H9 (cell line): ENCODE measurements at regions not wholly inside any gene's neighbourhood (a gene's known extent, or its start where the extent isn't known, plus 50 kb on each side); places are given as distances from the start of the nearest gene placed in this dataset.

ENCODE experiments used
- DNase-seq: peaks from one replicate; pipeline ENCODE4 v3.0.0-alpha.2; 2017
- H2AFZ ChIP-seq: one replicate; pipeline ENCODE4 v1.6.1; 2013; ENCODE audit warnings: mild to moderate bottlenecking, low read length, control low read depth, moderate library complexity
- H2AK5ac ChIP-seq: 2 replicates; pipeline ENCODE4 v1.6.1; 2013; ENCODE audit warnings: low read length, control low read depth, mixed read lengths; ENCODE audit not compliant: insufficient read length
- H2BK120ac ChIP-seq: one replicate; pipeline ENCODE4 v1.6.1; 2013; ENCODE audit warnings: low read depth, mild to moderate bottlenecking, low read length, control low read depth, inconsistent platforms; ENCODE audit not compliant: poor library complexity, severe bottlenecking
- H2BK12ac ChIP-seq: 2 replicates; pipeline ENCODE4 v1.6.1; 2013; ENCODE audit warnings: low read length, control low read depth, mixed read lengths, low read depth; ENCODE audit not compliant: insufficient read length
- H2BK15ac ChIP-seq: 2 replicates; pipeline ENCODE4 v1.6.1; 2013; ENCODE audit warnings: low read depth, low read length, control low read depth
- H2BK20ac ChIP-seq: one replicate; pipeline ENCODE4 v1.6.1; 2013; ENCODE audit warnings: low read depth, mild to moderate bottlenecking, low read length, control low read depth, inconsistent platforms; ENCODE audit not compliant: poor library complexity, severe bottlenecking
- H2BK5ac ChIP-seq: 2 replicates; pipeline ENCODE4 v1.6.1; 2013; ENCODE audit warnings: low read length, control low read depth, mixed read lengths; ENCODE audit not compliant: insufficient read length
- H3K14ac ChIP-seq: 2 replicates; pipeline ENCODE4 v1.6.1; 2013; ENCODE audit warnings: low read length, control low read depth; ENCODE audit not compliant: insufficient read depth
- H3K18ac ChIP-seq: 2 replicates; pipeline ENCODE4 v1.6.1; 2013; ENCODE audit warnings: low read depth, mild to moderate bottlenecking, mixed read lengths, low read length, control low read depth; ENCODE audit not compliant: insufficient read length
- H3K23ac ChIP-seq: 2 replicates; pipeline ENCODE4 v1.6.1; 2013; ENCODE audit warnings: low read length, control low read depth, mixed read lengths, low read depth; ENCODE audit not compliant: insufficient read length
- H3K23me2 ChIP-seq: 2 replicates; pipeline ENCODE4 v1.6.1; 2013; ENCODE audit warnings: low read depth, mild to moderate bottlenecking, mixed read lengths, low read length, control low read depth; ENCODE audit not compliant: insufficient read length, poor library complexity, severe bottlenecking
- H3K27ac ChIP-seq: 2 replicates; pipeline ENCODE4 v1.5.1; 2013; ENCODE audit warnings: low read length, control low read depth, mixed read lengths, low read depth; ENCODE audit not compliant: insufficient read length
- H3K27me3 ChIP-seq: 2 replicates; pipeline ENCODE4 v1.6.1; 2013; ENCODE audit warnings: low read length, control low read depth, inconsistent platforms; ENCODE audit not compliant: insufficient read depth
- H3K4ac ChIP-seq: 2 replicates; pipeline ENCODE4 v1.6.1; 2013; ENCODE audit warnings: low read depth, mild to moderate bottlenecking, control low read depth, inconsistent platforms, low read length, moderate library complexity
- H3K4me1 ChIP-seq: 2 replicates; pipeline ENCODE4 v1.6.1; 2013; ENCODE audit warnings: low read length, control low read depth, inconsistent platforms; ENCODE audit not compliant: insufficient read depth
- H3K4me2 ChIP-seq: 2 replicates; pipeline ENCODE4 v1.6.1; 2013; ENCODE audit warnings: low read length, control low read depth, mixed read lengths; ENCODE audit not compliant: insufficient read length, insufficient read depth
- H3K56ac ChIP-seq: 2 replicates; pipeline ENCODE4 v1.6.1; 2013; ENCODE audit warnings: low read depth, mild to moderate bottlenecking, mixed read lengths, low read length, control low read depth; ENCODE audit not compliant: insufficient read length
- H3K79me1 ChIP-seq: 2 replicates; pipeline ENCODE4 v1.6.1; 2013; ENCODE audit warnings: low read depth, mild to moderate bottlenecking, moderate library complexity, low read length, control low read depth, inconsistent platforms; ENCODE audit not compliant: insufficient read depth, poor library complexity, severe bottlenecking
- H3K79me2 ChIP-seq: 2 replicates; pipeline ENCODE4 v1.6.1; 2013; ENCODE audit warnings: low read length, control low read depth, inconsistent platforms; ENCODE audit not compliant: insufficient read depth
- H3K9ac ChIP-seq: 2 replicates; pipeline ENCODE4 v1.6.1; 2013; ENCODE audit warnings: low read length, control low read depth, mixed read lengths; ENCODE audit not compliant: insufficient read length; ENCODE audit errors: extremely low read depth
- H3K9me3 ChIP-seq: one replicate; pipeline ENCODE4 v1.6.1; 2013; ENCODE audit warnings: low read depth, low read length, inconsistent platforms; ENCODE audit not compliant: control insufficient read depth
- H3T11ph ChIP-seq: one replicate; pipeline ENCODE4 v1.6.1; 2013; ENCODE audit warnings: mild to moderate bottlenecking, low read length, control low read depth, inconsistent platforms
- H4K20me1 ChIP-seq: one replicate; pipeline ENCODE4 v1.6.1; 2013; ENCODE audit not compliant: control insufficient read depth, insufficient read length, insufficient read depth
- H4K5ac ChIP-seq: 2 replicates; pipeline ENCODE4 v1.6.1; 2013; ENCODE audit warnings: low read depth, mild to moderate bottlenecking, mixed read lengths, low read length, control low read depth; ENCODE audit not compliant: insufficient read length
- H4K8ac ChIP-seq: replicated peaks from 2 replicates; pipeline ENCODE4 v1.6.1; 2013; ENCODE audit warnings: low read length, control low read depth, mixed read lengths, low read depth; ENCODE audit not compliant: insufficient read length
- H4K91ac ChIP-seq: 2 replicates; pipeline ENCODE4 v1.6.1; 2013; ENCODE audit warnings: low read depth, mild to moderate bottlenecking, moderate library complexity, mixed read lengths, low read length, control low read depth; ENCODE audit not compliant: insufficient read length
- H3K27ac Mint-ChIP-seq, 3 experiments: 2 replicates in 2 of 3; 3 replicates in 1 of 3; pipeline ENCODE4 v1.8.0; 2020 to 2021; ENCODE audit warnings: mixed read lengths in 3 of 3, mild to moderate bottlenecking in 1 of 3, moderate library complexity in 1 of 3
- H3K27me3 Mint-ChIP-seq: 2 replicates; pipeline ENCODE4 v1.8.0; 2021; ENCODE audit warnings: low read depth, mild to moderate bottlenecking, moderate library complexity, mixed read lengths
- H3K36me3 Mint-ChIP-seq, 3 experiments: 2 replicates in 2 of 3; 3 replicates in 1 of 3; pipeline ENCODE4 v1.8.0; 2020 to 2021; ENCODE audit warnings: low read depth in 3 of 3, mixed read lengths in 3 of 3; ENCODE audit not compliant: insufficient read depth in 1 of 3
- H3K4me1 Mint-ChIP-seq, 2 experiments: 2 replicates each; pipeline ENCODE4 v1.8.0; 2020; ENCODE audit warnings: mixed read lengths in 2 of 2
- H3K4me3 Mint-ChIP-seq, 2 experiments: 2 replicates in 1 of 2; 3 replicates in 1 of 2; pipeline ENCODE4 v1.8.0; 2020 to 2021; ENCODE audit warnings: mild to moderate bottlenecking in 2 of 2, mixed read lengths in 2 of 2, moderate library complexity in 1 of 2
- H3K9me3 Mint-ChIP-seq, 2 experiments: 2 replicates in 1 of 2; 3 replicates in 1 of 2; pipeline ENCODE4 v1.8.0; 2020; ENCODE audit warnings: mild to moderate bottlenecking in 2 of 2, mixed read lengths in 2 of 2, moderate library complexity in 1 of 2
- CTCF ChIP-seq: fragments of 200-600 bp; sonication (generic); conservative IDR thresholded peaks from 3 replicates; pipeline ENCODE4 v1.8.0; 2021; ENCODE audit warnings: antibody characterized with exemption, mild to moderate bottlenecking
- WGBS: extraction: QIAGEN DNeasy Blood & Tissue Kit; methylation state at CpG from one replicate; pipeline ENCODE4 v1.1.7; 2013; ENCODE audit warnings: missing lambda C conversion rate, low lambda C conversion rate, mixed read lengths; ENCODE audit not compliant: insufficient read length; ENCODE audit errors: extremely low coverage; 5-methylcytosine and 5-hydroxymethylcytosine counted together

GRCh38 chr16:86424985-86425384, 85.3 kb upstream of the FOXF1 start:
- H3K4me2 ChIP-seq: no peak overlapping the region
- no peaks in the 10 kb centered on the region for H4K20me1 ChIP-seq
- H3K18ac ChIP-seq: no peak overlapping the region
- TF ChIP-seq CTCF: no peak
- no peak overlapping the region for H3K56ac ChIP-seq
- no peak overlapping the region for H3T11ph ChIP-seq
- WGBS: no CpG with 5 or more reads among the region's 9 CpGs
- peaks cover 17 to 18% of the 10 kb centered on the region in 2 experiments for H3K4me1 Mint-ChIP-seq
- peaks cover 12% of the 10 kb centered on the region for H3K27me3 Mint-ChIP-seq
- H3K79me2 ChIP-seq: no peaks in the 10 kb centered on the region
- no peaks in the 10 kb centered on the region for H3K9me3 ChIP-seq
- no peak overlapping the region for H3K27ac ChIP-seq
- H3K27me3 ChIP-seq: no peaks in the 10 kb centered on the region
- H2BK5ac ChIP-seq: no peak overlapping the region
- no peak overlapping the region for H3K4ac ChIP-seq
- H2BK12ac ChIP-seq: no peak overlapping the region
- DNase-seq: no peak
- no peaks in the 10 kb centered on the region; a peak in 2 of 5 replicates for H3K9me3 Mint-ChIP-seq
- H2BK15ac ChIP-seq: no peak overlapping the region
- no peak overlapping the region for H3K4me3 Mint-ChIP-seq
- no peaks in the 10 kb centered on the region for H3K36me3 Mint-ChIP-seq
- H2AK5ac ChIP-seq: no peak overlapping the region
- H2BK120ac ChIP-seq: no peak overlapping the region
- H4K5ac ChIP-seq: no peak overlapping the region
- H3K9ac ChIP-seq: no peak overlapping the region
- no peak overlapping the region for H2AFZ ChIP-seq
- no peak overlapping the region for H4K91ac ChIP-seq
- no peaks in the 10 kb centered on the region for H3K79me1 ChIP-seq
- H2BK20ac ChIP-seq: no peak overlapping the region
- H3K23ac ChIP-seq: no peak overlapping the region
- H4K8ac ChIP-seq: no peak overlapping the region
- no peaks in the 10 kb centered on the region for H3K4me1 ChIP-seq
- H3K27ac Mint-ChIP-seq: peak overlapping the region in 1 of 3 experiments; percentile 11; a peak in 1 of 7 replicates
- H3K23me2 ChIP-seq: no peaks in the 10 kb centered on the region
- H3K14ac ChIP-seq: no peak overlapping the region; the same call in 1 of the 2 replicates
